ENCODE measurements at regions not wholly inside any gene's neighbourhood (a gene's known extent, or its start where the extent isn't known, plus 50 kb on each side); places are given as distances from the start of the nearest gene placed in this dataset.

DNA sequence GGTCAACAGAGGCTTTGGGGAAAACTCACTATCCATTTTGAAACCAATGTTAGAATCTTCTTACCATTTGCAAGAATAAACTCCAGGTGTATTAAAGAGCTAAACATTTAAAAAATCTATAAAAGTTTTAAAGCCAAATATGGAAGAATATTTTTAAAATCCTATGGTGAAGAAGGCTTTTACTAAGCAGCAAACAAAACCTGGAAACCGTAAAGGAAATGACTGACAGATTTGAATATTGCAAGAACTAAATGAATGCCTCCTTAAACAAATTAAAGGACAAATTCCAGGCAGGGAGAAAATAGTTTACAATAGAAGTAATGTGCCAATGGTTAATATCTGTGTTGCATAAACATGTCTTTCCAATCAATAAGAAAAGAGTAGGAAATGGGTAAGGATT, 68.1 kb downstream of the KLF15 start:
- TF ChIP-seq CTCF (IDR thresholded peaks at IDR 0.05) (no peak), ZFX (IDR thresholded peaks at IDR 0.05; ENCODE audit: borderline replicate concordance) (no peak)
